ENCODE measurements at regions not wholly inside any gene's neighbourhood (a gene's known extent, or its start where the extent isn't known, plus 50 kb on each side); places are given as distances from the start of the nearest gene placed in this dataset.
"Not testable (repeated sequence)": the region's sequence is repeated elsewhere in the genome, so short reads cannot be mapped to it uniquely, and the experiment has no call there.

DNA sequence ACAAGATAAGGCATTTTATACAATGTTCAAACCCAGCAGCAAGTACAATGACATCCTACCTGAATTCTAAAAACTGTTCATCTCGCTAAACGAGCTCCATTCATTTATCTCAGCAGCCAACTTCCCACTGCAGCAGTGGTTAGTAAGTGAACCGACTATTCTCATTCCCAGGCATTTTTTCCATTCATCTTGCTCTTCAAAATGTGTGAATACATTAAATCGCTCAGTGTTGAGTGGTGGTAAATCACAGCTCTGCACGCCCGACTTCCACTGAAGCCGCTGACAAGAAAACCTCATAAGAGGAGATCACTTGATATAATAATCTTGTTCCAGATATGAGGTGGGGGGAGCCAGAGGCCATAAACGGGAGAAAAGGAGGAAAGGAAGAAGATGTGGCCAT lies 746.2 kb upstream of the USP15 start:
- no peak for DNase-seq
- intact Hi-C loops (cut with DNase I), result no loop called here

DNA sequence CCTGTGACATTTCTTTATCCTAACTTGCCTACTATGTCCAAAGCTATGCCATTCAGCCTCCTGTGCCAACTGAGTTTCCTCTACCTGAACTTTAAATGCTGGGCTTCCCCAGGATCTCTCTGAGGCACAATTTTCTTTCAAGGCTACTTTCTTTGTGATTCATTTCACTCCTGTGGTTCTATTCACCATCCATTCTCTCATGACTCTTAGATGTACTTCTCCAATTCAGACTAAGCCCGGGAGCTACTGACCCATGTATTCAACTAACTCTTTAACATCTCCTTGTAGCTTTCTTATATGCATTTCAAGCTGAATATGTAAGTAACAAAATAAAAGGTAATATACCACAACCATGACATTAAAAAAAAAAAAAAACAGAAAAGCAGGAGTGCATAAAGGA lies 738.9 kb upstream of the USP15 start:
- intact Hi-C loops (cut with DNase I), result no loop called here
- no peak for DNase-seq

DNA sequence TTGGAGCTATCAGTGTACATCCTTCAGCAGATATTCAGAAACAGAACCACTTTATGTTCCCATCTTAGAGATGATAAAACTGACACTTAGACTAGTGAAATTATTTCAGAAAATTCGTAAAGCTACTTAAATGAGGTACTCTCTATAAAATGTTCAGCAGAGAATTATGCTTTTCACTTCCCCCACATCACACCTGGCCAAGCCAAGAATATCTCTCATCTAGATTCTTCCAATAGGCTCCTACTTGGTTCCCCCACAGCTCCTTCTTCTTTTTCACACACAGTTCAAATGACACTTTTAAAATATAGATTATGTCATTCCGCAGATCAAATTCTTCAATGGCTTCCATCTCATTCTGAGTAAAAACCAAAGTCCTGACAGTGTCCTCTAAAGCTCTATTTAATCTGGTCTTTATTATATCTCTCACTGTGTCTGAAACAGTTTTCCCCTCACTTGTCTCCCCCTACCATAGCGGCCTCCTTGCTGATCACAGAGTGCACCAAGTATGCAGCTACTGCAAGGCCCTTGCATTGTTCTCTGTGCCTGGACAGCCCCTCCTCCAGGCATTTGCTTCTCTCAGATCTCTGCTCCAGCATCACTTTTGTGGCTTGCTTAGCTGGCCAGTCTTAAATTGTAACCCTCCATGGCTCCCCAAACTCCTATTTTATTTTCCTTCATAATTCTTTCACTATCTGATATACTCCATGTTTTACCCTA lies 736.8 kb upstream of the USP15 start:
- no peak for DNase-seq
- intact Hi-C loops (cut with DNase I), result no loop called here

DNA sequence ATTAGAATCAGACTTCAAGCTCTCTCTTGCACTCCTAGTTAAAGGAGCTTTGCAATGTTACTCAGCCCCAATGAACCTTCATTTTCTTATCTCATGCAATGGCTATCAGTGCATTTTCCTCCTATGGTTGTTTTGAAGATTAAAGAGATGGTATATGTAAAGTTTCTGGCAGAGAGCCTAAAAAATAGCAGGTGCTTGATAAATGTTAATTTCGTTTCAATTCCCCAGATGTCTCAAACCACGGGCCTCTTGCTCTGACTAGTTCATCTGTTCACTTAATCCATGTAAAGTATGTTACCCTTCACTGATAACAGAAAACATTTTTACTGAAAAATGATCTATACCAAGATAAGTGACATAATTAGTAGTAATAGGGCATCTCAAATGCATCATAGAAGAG lies 735.4 kb upstream of the USP15 start:
- intact Hi-C loops (cut with DNase I), result no loop called here
- no peak for DNase-seq

DNA sequence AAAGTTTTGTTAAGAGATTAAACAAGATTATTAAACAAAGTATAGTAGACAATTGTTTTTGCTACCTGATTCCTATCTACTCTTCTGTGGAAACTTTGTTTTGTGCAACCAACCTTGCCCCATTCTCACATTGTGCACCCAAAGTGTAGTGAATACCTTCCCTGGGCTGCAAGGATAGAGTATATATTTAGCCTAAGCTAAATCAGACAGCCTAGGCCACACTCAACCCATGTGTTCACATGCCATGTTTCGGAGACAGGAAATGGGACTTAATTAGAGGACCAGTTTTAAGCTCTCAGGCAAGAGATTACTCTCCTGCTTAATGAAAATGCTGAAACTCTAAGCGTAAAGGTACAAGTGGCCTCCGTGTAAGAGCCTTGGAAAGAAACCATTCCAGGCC lies 734.9 kb upstream of the USP15 start:
- DNase-seq, result no peak
- intact Hi-C loops (cut with DNase I), result no loop called here

DNA sequence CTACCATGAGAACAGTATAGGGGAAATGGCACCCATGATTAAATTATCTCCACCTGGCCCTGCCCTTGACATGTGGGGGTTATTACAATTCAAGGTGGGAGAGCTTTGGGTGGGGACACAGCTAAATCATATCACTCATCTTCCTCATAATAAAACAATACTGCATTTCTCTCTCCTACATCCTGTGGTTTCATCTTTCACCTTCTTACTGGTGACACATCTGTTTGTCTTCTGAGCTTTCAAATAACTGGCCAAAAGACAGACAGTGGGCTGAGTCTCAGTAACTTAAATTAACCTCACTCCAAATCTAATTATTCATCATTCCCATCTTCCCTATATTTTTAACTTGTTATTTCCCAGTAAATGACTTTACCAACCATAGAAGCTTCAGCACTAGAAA lies 729.7 kb upstream of the USP15 start:
- intact Hi-C loops (cut with DNase I), result no loop called here

DNA sequence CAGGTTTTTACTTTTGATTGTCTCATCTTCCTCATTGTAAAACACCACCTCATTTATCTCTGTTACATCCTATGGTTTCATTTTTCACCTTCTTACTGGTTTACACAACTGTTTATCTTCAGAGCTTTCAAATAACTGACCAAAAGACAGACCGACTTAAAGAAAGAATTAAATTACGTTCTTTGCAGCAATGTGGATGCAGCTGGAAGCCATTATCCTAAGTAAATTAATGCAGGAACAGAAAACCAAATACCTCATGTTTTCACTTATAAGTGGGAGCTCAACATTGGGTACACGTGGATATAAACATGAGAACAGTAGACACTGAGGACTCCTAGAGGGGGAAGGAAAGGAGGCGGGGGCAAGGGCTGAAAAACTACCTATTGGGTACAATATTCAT lies 729.0 kb upstream of the USP15 start:
- no peak for DNase-seq
- intact Hi-C loops (cut with DNase I), result no loop called here

More for the DNA sequence above, 729.7 kb upstream of the USP15 start:
- DNase-seq, result no peak

DNA sequence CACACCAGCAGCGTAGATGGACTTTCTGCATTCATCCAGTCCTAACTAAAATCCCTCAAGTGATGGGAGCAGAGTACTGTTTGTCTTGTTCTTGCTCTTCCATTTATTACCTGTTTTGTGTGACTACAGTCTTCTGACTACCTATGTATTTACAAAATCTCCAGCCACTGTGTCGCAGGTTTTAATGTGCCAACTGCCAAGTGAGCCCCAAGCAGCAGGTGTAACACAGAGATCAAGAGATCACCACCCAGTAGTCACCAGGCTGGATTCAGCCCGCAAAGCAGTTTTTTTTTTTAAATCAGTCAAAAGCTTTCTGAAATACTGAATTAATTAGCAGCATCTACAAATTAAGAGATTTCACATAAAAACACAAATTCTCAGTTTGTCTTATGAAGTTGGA lies 724.1 kb upstream of the USP15 start:
- intact Hi-C loops (cut with DNase I), result no loop called here

DNA sequence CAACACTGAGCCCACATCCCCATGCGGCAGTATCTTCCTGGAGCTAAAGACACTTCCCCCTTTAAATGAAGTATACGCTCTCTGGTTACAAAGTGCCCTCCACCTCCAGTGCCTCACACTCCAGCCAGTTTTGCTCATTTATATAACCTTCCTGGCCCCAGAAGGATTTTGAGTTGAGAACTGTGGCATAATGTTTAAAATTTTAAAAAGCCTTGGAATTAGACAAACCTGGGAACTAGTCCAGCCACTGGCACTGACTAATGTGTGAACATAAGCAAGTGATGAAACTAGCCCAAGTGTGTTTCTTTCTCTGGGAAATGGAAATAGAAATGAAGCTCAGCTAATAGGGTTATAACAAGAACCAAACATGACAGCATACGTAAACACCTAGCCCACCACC lies 723.7 kb upstream of the USP15 start:
- DNase-seq, result peak in 5 of 10 donors; percentile 8 to 67 (median 31)

More for the DNA sequence above, 724.1 kb upstream of the USP15 start:
- DNase-seq, result no peak

DNA sequence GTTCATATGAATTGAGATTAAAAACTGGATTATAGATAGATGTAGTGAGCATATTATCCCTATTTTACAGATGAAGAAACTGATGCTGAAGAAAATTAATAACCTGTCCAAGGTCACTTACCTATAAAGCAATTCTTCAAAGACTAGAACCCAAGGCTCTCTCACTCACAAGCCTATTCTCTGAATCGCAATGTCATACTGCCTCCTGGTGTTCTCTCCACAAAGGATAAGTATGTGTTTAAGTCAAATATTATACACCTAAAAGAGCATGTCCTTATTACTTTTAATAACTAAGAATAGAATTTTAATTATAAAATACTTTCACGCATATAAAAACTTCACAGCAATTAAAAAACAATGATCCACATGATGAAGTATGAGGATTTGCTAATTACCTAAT lies 721.3 kb upstream of the USP15 start:
- intact Hi-C loops (cut with DNase I), result no loop called here

More for the DNA sequence above, 723.7 kb upstream of the USP15 start:
- intact Hi-C loops (cut with DNase I), result no loop called here

DNA sequence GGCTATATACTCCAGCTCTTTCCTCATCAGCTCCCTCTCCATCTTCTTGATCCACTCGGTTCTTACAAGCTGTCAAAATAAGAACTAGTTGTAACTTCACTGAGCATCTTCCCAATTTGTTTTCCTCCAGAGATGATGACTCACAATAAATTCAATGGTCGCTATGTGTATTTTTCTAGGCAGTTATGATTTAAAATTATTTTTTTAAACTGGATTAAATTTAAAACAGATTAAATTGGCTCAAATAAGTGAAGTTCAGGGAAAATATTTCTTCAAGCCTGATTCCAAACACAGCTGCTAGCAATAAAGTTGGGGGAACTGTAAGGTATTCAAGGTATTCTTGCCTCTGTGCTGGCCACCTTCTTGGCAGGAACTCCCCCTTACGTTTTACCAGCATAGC lies 717.7 kb upstream of the USP15 start:
- no peak for DNase-seq
- intact Hi-C loops (cut with DNase I), result no loop called here

More for the DNA sequence above, 721.3 kb upstream of the USP15 start:
- no peak for DNase-seq

DNA sequence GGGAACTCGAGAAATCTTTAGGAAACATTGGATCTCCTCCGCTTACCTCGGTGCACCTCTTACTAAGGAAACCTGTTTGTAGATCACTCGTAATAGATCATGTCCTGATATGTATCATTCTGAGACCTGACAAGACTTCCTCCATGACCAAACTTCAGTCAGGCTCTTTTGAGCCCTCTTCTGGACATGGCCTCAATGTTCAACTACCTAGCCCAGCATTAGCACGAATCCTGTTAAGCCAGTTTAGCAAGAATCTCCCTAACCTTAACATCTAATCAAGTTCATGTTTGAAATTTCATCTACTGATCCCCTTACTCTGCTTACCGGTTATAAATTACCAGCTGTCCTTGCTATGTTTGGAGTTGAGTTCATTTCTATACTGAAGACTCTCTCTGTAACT lies 713.9 kb upstream of the USP15 start:
- DNase-seq, result no peak
- intact Hi-C loops (cut with DNase I), result no loop called here

DNA sequence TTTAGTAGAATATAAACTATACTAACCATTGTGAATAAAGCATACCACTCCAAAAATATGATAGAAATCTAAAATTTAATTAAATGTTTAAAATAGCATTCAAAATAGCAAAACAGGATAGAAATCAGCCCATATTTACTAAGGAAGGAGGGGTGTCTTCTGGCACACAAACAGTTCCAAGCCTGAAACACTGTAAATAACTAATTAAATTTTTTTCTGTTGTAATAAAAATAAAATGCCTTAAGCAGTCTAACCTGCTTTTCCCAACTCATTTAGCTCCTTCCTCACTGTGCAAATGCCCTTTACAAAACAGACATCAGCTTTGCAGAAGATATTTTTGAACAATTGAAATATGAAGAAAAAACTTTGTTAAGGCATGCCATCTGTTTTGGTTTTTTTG lies 707.1 kb upstream of the USP15 start:
- intact Hi-C loops (cut with DNase I), result no loop called here
- no peak for DNase-seq

DNA sequence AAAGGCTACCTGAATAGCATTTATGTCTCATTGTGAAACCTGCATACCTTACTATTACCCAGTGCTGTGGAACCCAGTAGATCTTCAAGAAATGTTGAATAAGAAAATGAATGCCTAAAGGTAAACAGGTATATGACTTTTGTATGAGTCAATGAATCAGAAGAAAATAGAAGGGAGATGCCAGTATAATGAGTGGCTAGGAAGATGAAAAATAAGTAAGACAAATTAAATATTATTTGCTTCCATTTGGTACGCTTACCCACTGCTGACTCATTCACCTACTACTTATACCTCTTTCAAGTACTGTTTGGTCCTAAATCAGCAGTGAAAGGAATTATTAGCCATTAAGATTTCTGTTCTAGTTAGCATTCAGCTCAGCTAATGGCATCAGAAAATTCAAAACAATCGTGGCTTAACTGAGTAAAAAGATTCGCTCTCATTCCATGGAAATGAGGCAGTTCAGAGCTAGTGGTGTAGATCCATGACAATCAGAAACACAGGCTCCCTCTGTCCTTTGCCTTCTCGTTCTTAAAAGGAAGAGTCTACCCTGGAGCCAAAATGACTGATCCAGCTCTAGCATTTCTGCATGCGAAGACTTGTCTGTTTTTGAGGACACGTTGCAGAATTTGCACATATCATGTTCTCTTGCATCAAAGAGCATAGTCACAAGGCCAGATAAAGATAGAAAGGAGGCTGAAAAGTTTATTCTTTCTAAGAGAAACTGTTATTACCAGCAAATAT lies 705.8 kb upstream of the USP15 start:
- no peak for DNase-seq
- intact Hi-C loops (cut with DNase I), result no loop called here

DNA sequence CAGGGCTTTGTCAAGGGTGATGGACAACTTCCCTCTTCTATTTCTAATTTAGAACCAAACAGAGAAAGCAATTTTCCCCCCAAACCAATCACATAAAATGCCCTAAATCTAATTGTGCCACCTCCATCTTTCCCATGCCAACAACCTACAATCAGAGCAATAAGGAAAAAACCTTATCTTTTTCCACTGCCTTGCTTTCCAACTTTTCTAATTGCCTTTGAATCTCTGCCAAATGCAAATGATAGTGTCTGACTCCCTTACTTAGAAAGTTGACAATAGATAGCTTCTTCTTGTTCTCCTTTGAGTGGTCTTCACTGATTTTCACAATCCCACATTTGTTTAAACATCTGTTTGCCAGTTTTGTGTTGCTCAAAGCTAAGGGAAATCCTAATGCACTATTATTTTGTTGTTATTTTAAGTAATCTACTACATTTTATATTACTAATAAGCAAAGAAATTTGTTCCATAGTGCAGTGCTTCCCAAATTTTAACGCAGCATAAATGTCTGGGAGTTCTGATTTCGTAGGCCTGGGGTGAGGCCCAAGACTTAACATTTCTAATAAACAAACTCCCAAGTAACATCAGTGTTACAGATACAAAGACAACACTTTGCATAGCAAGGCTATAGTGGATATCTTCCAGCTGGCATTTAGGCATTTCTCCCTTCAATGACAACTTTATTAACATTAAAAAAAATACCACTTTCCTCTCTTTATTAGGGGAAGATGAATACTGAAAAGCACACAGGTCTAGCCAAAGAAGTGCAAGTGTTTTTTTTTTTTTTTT lies 696.3 kb upstream of the USP15 start:
- intact Hi-C loops (cut with DNase I), result no loop called here
- DNase-seq, result no peak

DNA sequence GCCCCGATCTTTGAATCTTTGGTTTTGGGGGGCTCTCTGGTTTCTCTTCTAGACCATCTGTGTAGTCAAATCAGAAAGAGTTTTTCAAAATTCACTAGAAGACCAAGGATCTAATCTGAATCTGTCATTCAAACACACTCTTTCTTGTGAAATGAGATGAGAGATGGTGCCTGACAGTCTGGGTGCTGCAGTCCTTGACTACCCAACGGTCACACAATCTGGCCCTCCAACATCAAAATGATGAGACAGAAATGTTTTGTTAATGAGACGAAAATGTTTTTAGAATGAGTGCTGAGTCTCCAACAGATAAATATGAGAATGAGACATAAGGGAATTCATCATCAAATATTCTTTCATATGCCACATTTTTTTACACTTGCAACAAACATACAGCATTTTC lies 695.7 kb upstream of the USP15 start:
- intact Hi-C loops (cut with DNase I), result no loop called here
- DNase-seq, result no peak

DNA sequence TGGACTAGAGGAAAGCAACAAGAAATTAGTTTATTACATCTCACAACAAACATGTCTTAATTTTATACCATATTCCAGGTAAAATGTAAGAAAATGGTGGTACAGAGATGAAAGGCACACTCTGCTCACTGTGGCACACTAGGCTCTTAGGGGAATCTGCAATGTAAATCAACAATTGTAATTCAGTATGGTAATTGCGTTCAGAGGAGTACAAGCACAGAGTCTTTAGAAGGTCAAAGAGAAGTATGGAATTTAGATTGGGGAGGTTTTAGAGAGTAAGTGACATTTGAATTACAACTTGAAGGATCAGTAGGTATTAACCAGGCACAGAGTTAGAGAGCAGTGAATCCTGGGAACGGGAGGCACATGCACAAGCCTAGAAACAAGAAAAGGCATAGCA lies 694.0 kb upstream of the USP15 start:
- no peak for DNase-seq
- intact Hi-C loops (cut with DNase I), result no loop called here

DNA sequence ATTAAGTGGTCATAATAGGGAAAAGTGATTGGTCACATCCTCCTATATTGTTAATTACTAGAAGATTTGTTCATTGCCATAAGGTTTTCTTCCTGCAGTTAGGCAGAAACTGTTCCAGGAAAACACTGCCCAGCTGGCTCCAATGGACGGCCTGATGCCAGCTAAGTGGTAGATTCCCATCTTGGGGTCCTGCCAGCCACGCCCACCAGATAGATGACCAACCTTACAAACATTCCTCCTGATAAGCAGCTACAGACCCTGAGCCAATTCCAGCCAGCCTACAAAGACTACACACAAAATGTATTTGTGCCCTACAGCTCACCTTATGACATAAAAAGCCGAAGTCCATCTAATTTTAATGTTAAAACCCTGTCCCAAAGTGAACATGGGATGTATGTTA lies 685.9 kb upstream of the USP15 start:
- no peak for DNase-seq
- intact Hi-C loops (cut with DNase I), result no loop called here

DNA sequence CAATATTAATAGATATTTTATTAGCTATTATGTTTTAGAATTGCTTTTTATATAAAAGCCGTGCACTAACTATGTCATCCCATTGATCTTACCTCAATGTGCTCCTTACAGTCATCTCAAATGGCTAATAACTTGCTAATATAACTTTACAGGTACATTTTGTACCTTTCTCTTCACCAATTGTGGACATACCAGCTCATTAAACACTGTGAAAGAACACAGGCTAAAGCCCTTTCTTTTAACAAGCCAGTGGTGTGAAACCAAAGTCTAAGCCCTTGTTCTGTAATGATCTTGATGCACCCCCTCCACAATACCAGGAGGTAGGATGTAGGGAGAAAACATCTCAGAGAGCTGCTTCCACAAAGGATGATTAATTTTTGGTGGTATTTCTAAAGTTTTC lies 675.3 kb upstream of the USP15 start:
- intact Hi-C loops (cut with DNase I), result no loop called here
- DNase-seq, result no peak

DNA sequence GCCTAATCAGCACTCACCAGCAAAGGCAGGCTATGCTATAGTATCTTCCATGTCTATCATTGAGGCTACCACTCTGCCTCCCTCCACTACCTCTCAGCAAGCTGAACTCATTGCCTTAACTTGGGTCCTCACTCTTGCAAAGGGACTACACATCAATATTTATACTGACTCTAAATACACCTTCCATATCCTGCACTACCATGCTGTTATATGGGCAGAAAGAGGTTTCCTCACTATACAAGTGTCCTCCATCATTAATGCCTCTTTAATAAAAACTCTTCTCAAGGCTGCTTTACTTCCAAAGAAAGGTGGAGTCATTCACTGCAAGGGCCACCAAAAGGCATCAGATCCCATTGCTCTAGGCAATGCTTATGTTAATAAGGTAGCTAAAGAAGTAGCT lies 669.3 kb upstream of the USP15 start:
- intact Hi-C loops (cut with DNase I); DNase-seq: not testable (repeated sequence)

DNA sequence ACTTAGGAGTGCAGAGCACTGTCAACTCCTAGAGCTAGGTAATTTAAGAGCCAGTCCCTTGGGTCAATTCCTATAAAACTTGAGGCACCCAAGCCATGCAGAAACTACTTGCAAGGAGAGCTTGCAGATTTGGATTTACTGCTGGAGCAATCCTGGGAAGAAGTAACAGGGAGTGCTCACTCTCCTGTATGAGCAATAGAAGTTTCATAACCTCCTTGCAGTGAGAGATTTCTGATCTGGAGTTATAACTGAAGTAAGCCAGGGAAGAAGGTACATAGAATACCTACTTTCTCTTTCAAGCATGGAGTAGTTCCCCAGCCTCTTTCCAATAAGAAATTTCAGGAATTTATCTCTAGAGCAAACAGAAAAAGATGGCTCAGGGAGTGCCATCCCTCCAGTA lies 650.1 kb upstream of the USP15 start:
- no peak for DNase-seq
- intact Hi-C loops (cut with DNase I), result no loop called here

DNA sequence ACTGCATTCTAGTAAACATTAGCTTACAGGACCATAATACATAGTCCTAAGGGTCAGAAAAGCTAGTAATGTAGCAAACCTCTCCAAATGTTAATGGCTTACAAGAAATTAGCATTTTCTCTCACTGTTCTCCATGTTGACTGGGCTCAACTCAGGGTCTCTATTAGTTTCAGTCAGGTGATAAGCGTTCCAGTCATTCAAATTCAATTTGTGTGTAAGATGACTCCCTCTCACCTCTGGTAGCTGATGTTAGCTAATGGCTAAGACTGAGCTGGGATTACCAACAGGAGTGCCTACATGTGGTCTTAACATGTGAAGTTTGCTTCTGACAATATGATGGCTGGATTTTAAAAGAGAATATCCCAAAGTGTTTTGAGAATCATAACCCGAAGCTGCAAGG lies 630.5 kb upstream of the USP15 start:
- intact Hi-C loops (cut with DNase I), result no loop called here
- DNase-seq, result no peak
